HepG2 (cell line): ENCODE measurements at regions not wholly inside any gene's neighbourhood (a gene's known extent, or its start where the extent isn't known, plus 50 kb on each side); places are given as distances from the start of the nearest gene placed in this dataset.

ENCODE experiments used
- ATAC-seq: fragments of 200-7000 bp; cut with Tn5 transposase; 3 replicates; pipeline ENCODE4 v1.9.1; 2020; ENCODE audit warnings: mild to moderate bottlenecking, moderate library complexity
- BruUV-seq: library from RNA; stranded (reverse); fragments of 400-500 nt; replicated peaks from 2 replicates; lab custom pipeline; 2021; lab: Mats Ljungman, UMichigan
- CTCF ChIA-PET: fragments of 300-600 bp; formaldehyde crosslinking; extraction: SDS; loops from one replicate; lab custom pipeline; 2021; ENCODE audit warnings: low total read pairs, inconsistent platforms, low intra/inter-chr PET ratio; lab: Yijun Ruan, JAX
- POLR2A ChIA-PET: fragments of 350-600 bp; sonication (Branson Sonifier 250); formaldehyde crosslinking; loops from one replicate; lab custom pipeline; 2020; ENCODE audit warnings: antibody characterized with exemption, inconsistent platforms; lab: Yijun Ruan, JAX
- DNase-seq: peaks from one replicate; pipeline ENCODE4 v3.0.0-alpha.2; 2015; ENCODE audit warnings: low spot score
- FAIRE-seq: peaks from 3 replicates; lab custom pipeline; 2011; peaks lifted over from hg19 to GRCh38; lab: Jason Lieb, UNC
- H2AFZ ChIP-seq: one replicate; pipeline ENCODE4 v1.6.1; 2011; ENCODE audit warnings: low read length, inconsistent platforms
- H3K27ac ChIP-seq: fragments of 300-600 bp; 3 replicates; pipeline ENCODE4 v1.8.0; 2011; ENCODE audit warnings: mixed run types, mild to moderate bottlenecking, mixed read lengths, low read length, inconsistent platforms; ENCODE audit not compliant: insufficient read depth; ENCODE audit errors: extremely low read length
- H3K27me3 ChIP-seq, 2 experiments: fragments of 200-600 bp in 1 of 2; 2 replicates in 1 of 2; 3 replicates in 1 of 2; pipeline versions ENCODE4 v1.6.0 to v1.8.0; 2011; ENCODE audit warnings: low read length in 2 of 2, mild to moderate bottlenecking in 2 of 2, moderate library complexity in 2 of 2, inconsistent platforms in 1 of 2; ENCODE audit not compliant: insufficient read depth in 2 of 2, control insufficient read depth in 1 of 2
- H3K36me3 ChIP-seq, 2 experiments: fragments of 200-600 bp in 1 of 2; replicated peaks in 1 of 2; 2 replicates in 1 of 2; 3 replicates in 1 of 2; pipeline versions ENCODE4 v1.5.1 to v1.8.0; 2011; ENCODE audit warnings: low read length in 2 of 2, inconsistent platforms in 1 of 2; ENCODE audit not compliant: insufficient read depth in 2 of 2, control insufficient read depth in 1 of 2
- H3K4me1 ChIP-seq: 2 replicates; pipeline ENCODE4 v1.5.1; 2012; ENCODE audit warnings: low read length, inconsistent platforms; ENCODE audit not compliant: insufficient read depth
- H3K4me2 ChIP-seq: 2 replicates; pipeline ENCODE4 v1.6.0; 2011; ENCODE audit warnings: low read depth, low read length, inconsistent platforms
- H3K4me3 ChIP-seq, 3 experiments: fragments of 200-600 bp in 1 of 3; sonication (generic), shearing (Covaris generic) in 1 of 3; replicated peaks in 1 of 3; 2 replicates each; pipeline ENCODE4 v1.5.1; 2011 to 2016; ENCODE audit warnings: low read length in 3 of 3, inconsistent platforms in 2 of 3, low read depth in 2 of 3, mild to moderate bottlenecking in 2 of 3, control low read depth in 1 of 3, mixed read lengths in 1 of 3; ENCODE audit not compliant: insufficient read depth in 1 of 3
- H3K79me2 ChIP-seq: one replicate; pipeline ENCODE4 v1.6.1; 2011; ENCODE audit warnings: low read length, inconsistent platforms; ENCODE audit not compliant: insufficient read depth
- H3K9ac ChIP-seq: 2 replicates; pipeline ENCODE4 v1.6.0; 2011; ENCODE audit warnings: mild to moderate bottlenecking, low read depth, low read length, inconsistent platforms; ENCODE audit not compliant: insufficient read depth
- H3K9me3 ChIP-seq: 2 replicates; pipeline ENCODE4 v1.5.1; 2012; ENCODE audit warnings: mild to moderate bottlenecking, low read length
- H4K20me1 ChIP-seq: 2 replicates; pipeline ENCODE4 v1.6.0; 2011; ENCODE audit warnings: inconsistent platforms, mild to moderate bottlenecking, low read length, moderate library complexity; ENCODE audit not compliant: insufficient read depth
- FIP1L1 ChIP-seq: fragments of 200-400 bp; formaldehyde crosslinking; IDR thresholded peaks from 2 replicates; pipeline ENCODE4 v1.6.1; 2018; ENCODE audit warnings: low read depth, mild to moderate bottlenecking, low read length, moderate library complexity, borderline replicate concordance; ENCODE audit not compliant: insufficient read depth
- PBX3 ChIP-seq: sonication (generic); formaldehyde crosslinking; IDR thresholded peaks from 2 replicates; pipeline ENCODE4 v1.8.1; 2023; ENCODE audit warnings: missing genetic modification reagents, inconsistent platforms, borderline replicate concordance
- PLRG1 ChIP-seq: fragments of 450-650 bp; conservative IDR thresholded peaks from 2 replicates; pipeline ENCODE4 v1.6.1; 2016
- ZNF253 ChIP-seq: sonication (generic); formaldehyde crosslinking; IDR thresholded peaks from 2 replicates; pipeline ENCODE4 v1.8.0; 2022; ENCODE audit warnings: mild to moderate bottlenecking, missing genetic modification reagents, borderline replicate concordance
- ZNF879 ChIP-seq: sonication (generic); formaldehyde crosslinking; IDR thresholded peaks from 2 replicates; pipeline ENCODE4 v1.8.1; 2023; ENCODE audit warnings: missing genetic modification reagents
- ZNF883 ChIP-seq: sonication (generic); formaldehyde crosslinking; IDR thresholded peaks from 2 replicates; pipeline ENCODE4 v1.5.1; 2020; ENCODE audit warnings: mild to moderate bottlenecking, missing genetic modification reagents; ENCODE audit errors: not compliant biosample characterization
- WGBS: methylation state at CpG from one replicate; pipeline ENCODE4 v1.1.6; 2017; ENCODE audit warnings: low lambda C conversion rate; 5-methylcytosine and 5-hydroxymethylcytosine counted together
- in situ Hi-C: cut with HindIII; loops from 2 replicates; pipeline ENCODE4 v1.10.0; 2017; ENCODE audit warnings: low pct_unique_long_range_greater_than_20kb; ENCODE audit not compliant: extremely low pct_ligation_motif_present
- intact Hi-C: fragments of 100-400 bp; cut with micrococcal nuclease; formaldehyde crosslinking; loops from one replicate; pipeline ENCODE4 v1.10.0; 2022; ENCODE audit not compliant: unreplicated experiment
- TF ChIP-seq, protein P1 (sequence below): sonication (generic); formaldehyde crosslinking; IDR thresholded peaks from 2 replicates; pipeline ENCODE4 v1.4.0; 2020; ENCODE audit warnings: mild to moderate bottlenecking, missing genetic modification reagents

GRCh38 chr3:88444251-88444650 is 294.5 kb downstream of the C3orf38 start:
- no peaks in the 10 kb centered on the region for H4K20me1 ChIP-seq
- H3K36me3 ChIP-seq, result no peaks in the 10 kb centered on the region
- BruUV-seq, result no TSS peak
- FAIRE-seq (no peak), ATAC-seq (no peak), DNase-seq (no peak)
- CTCF ChIA-PET, result no interaction called here
- no peaks in the 10 kb centered on the region for H3K79me2 ChIP-seq
- H3K9me3 ChIP-seq, result no peaks in the 10 kb centered on the region
- WGBS, result 5% methylated on average over 1 of the region's 1 CpG
- intact Hi-C loops, result no loop called here
- in situ Hi-C loops, result no loop called here
- TF ChIP-seq ZNF253 (CRISPR knock-in tag) (no peak), ZNF879 (no peak), ZNF883 (CRISPR knock-in tag) (no peak), PLRG1 (no peak), FIP1L1 (no peak), PBX3 (no peak)
- TF ChIP-seq, protein P1, sequence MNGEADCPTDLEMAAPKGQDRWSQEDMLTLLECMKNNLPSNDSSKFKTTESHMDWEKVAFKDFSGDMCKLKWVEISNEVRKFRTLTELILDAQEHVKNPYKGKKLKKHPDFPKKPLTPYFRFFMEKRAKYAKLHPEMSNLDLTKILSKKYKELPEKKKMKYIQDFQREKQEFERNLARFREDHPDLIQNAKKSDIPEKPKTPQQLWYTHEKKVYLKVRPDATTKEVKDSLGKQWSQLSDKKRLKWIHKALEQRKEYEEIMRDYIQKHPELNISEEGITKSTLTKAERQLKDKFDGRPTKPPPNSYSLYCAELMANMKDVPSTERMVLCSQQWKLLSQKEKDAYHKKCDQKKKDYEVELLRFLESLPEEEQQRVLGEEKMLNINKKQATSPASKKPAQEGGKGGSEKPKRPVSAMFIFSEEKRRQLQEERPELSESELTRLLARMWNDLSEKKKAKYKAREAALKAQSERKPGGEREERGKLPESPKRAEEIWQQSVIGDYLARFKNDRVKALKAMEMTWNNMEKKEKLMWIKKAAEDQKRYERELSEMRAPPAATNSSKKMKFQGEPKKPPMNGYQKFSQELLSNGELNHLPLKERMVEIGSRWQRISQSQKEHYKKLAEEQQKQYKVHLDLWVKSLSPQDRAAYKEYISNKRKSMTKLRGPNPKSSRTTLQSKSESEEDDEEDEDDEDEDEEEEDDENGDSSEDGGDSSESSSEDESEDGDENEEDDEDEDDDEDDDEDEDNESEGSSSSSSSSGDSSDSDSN (CRISPR knock-in tag), result no peak
- no peak overlapping the region for H3K9ac ChIP-seq
- no peak overlapping the region for H3K4me2 ChIP-seq
- no peak overlapping the region for H3K4me3 ChIP-seq
- no peaks in the 10 kb centered on the region for H3K4me1 ChIP-seq
- no peak overlapping the region for H3K27ac ChIP-seq
- POLR2A ChIA-PET, result no interaction called here
- no peaks in the 10 kb centered on the region; a peak in 1 of 5 replicates for H3K27me3 ChIP-seq
- no peak overlapping the region for H2AFZ ChIP-seq
